Upper lobe of right lung (tissue), 1 donor: ENCODE measurements at regions not wholly inside any gene's neighbourhood (a gene's known extent, or its start where the extent isn't known, plus 50 kb on each side); places are given as distances from the start of the nearest gene placed in this dataset.

Experiments used
- ATAC-seq: fragments of 200-7000 bp; cut with Tn5 transposase; one replicate; pipeline ENCODE4 v1.9.1; 2020; ENCODE audit warnings: mild to moderate bottlenecking, moderate library complexity
- DNase-seq: peaks from one replicate; pipeline ENCODE4 v3.0.0-alpha.2; 2020
- H3K27ac ChIP-seq: fragments of 200-600 bp; one replicate; pipeline ENCODE4 v1.8.0; 2022
- H3K27me3 ChIP-seq: fragments of 200-600 bp; one replicate; pipeline ENCODE4 v1.8.0; 2022; ENCODE audit warnings: mild to moderate bottlenecking
- H3K36me3 ChIP-seq: fragments of 200-600 bp; one replicate; pipeline ENCODE4 v1.8.0; 2022
- H3K4me1 ChIP-seq: fragments of 200-600 bp; one replicate; pipeline ENCODE4 v1.8.0; 2022
- H3K4me3 ChIP-seq: fragments of 200-600 bp; one replicate; pipeline ENCODE4 v1.8.0; 2022; ENCODE audit warnings: mild to moderate bottlenecking
- H3K9me3 ChIP-seq: fragments of 200-600 bp; one replicate; pipeline ENCODE4 v1.8.0; 2022
- intact Hi-C: fragments of 100-400 bp; cut with DNase I; formaldehyde crosslinking; loops from one replicate; pipeline ENCODE4 v1.11.0; 2022
- TF ChIP-seq, protein P1 (sequence below): fragments of 200-600 bp; IDR thresholded peaks from one replicate; pipeline ENCODE4 v1.8.0; 2022; ENCODE audit warnings: antibody characterized with exemption
- donor health status: DM: no; HTN: yes; CAD: no; lungs with severe emphysema.

DNA sequence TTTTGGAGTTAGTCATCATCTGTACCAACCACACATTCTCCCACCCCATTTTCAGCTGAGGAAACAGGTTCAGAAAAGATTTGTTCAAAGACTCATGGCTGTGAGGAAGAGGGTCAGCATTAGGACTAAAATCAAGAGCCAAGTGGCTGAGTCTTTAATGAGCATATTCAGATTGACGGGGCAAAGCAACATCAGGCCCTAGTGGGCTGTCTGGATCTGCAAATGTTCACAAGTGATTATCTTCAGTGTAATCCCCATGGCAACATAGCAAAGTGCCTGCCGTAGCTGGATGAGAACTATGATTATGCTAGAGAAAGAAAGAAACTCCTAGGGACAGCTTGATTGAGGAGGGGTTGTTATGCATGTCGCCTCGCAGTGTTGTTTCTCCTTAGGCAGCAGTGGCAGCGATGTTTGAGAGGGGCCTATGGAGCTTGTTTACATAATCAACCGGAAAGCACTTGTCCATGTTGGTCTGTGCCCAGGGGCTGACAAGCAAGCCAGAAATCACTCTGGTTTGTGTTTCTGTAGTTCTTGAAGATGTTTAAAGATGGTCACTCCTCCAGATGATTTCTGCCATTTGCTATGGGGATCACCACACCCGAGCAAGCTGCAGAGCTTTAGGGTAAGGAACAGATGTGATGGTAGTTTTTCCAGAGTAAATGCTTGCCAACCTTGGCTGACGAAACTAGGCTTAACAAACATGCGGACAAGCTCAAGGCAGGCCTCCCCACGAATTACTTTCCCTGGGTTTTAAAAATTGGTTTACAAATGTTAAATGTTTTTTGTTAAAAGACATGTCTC is 124.3 kb upstream of the MLIP start:
- no peak overlapping the region for H3K27ac ChIP-seq
- no peaks in the 10 kb centered on the region for H3K4me1 ChIP-seq
- intact Hi-C loops, result no loop called here
- H3K4me3 ChIP-seq, result no peak overlapping the region
- no peaks in the 10 kb centered on the region for H3K9me3 ChIP-seq
- DNase-seq, result no peak
- TF ChIP-seq, protein P1, sequence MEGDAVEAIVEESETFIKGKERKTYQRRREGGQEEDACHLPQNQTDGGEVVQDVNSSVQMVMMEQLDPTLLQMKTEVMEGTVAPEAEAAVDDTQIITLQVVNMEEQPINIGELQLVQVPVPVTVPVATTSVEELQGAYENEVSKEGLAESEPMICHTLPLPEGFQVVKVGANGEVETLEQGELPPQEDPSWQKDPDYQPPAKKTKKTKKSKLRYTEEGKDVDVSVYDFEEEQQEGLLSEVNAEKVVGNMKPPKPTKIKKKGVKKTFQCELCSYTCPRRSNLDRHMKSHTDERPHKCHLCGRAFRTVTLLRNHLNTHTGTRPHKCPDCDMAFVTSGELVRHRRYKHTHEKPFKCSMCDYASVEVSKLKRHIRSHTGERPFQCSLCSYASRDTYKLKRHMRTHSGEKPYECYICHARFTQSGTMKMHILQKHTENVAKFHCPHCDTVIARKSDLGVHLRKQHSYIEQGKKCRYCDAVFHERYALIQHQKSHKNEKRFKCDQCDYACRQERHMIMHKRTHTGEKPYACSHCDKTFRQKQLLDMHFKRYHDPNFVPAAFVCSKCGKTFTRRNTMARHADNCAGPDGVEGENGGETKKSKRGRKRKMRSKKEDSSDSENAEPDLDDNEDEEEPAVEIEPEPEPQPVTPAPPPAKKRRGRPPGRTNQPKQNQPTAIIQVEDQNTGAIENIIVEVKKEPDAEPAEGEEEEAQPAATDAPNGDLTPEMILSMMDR, result no peak
- no peak for ATAC-seq
- no peaks in the 10 kb centered on the region for H3K36me3 ChIP-seq
- H3K27me3 ChIP-seq, result no peaks in the 10 kb centered on the region

DNA sequence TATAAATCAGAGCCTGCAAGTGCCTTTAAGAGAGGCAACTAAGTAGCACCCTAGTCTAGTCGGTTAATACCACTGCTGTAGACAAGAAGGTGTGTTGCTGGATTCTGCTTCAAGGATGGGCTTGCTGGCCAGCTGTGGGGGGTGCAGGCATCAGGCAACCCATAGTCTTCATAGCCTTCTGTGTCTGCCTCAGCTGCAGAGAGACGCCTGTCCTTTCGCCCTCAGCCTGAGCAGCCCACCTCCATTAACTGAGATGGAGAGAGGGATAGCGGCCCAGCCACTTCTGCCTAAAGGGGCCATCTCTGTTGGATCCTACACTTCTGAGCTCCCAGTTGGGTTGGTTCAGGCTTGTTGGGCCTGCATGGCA is 123.7 kb upstream of the MLIP start:
- Histone ChIP-seq H3K4me1 (no peaks in the 10 kb centered on the region), H3K27ac (no peak overlapping the region), H3K4me3 (no peak overlapping the region), H3K9me3 (no peaks in the 10 kb centered on the region), H3K27me3 (no peaks in the 10 kb centered on the region), H3K36me3 (no peaks in the 10 kb centered on the region)
- DNase-seq, result no peak
- TF ChIP-seq, protein P1, result no peak
- intact Hi-C loops, result no loop called here
- peak; percentile 33 for ATAC-seq

DNA sequence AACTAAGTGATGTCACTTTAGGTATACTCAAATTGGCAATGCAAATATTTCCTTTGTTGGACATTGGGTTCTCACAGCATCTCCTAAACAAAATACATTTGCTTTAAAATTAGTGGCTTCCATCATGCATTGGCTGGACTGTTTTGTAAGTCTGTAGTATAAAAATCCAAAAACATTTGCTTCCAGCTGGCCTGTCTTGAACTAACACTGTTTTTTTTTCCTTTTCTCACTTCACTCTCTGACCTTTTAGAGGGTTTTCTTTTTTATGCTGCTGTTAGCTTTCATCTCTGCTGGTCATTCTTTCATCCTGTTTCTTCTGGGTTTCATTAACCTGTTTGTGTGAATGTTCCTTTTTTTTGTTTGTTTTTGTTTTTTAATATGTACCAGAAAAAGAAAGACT is 121.7 kb upstream of the MLIP start:
- intact Hi-C loops, result no loop called here
- DNase-seq (no peak), ATAC-seq (no peak)
- Histone ChIP-seq H3K27me3 (no peaks in the 10 kb centered on the region), H3K36me3 (no peaks in the 10 kb centered on the region), H3K4me3 (no peak overlapping the region), H3K4me1 (no peaks in the 10 kb centered on the region), H3K27ac (no peak overlapping the region), H3K9me3 (no peaks in the 10 kb centered on the region)
- TF ChIP-seq, protein P1, result no peak

DNA sequence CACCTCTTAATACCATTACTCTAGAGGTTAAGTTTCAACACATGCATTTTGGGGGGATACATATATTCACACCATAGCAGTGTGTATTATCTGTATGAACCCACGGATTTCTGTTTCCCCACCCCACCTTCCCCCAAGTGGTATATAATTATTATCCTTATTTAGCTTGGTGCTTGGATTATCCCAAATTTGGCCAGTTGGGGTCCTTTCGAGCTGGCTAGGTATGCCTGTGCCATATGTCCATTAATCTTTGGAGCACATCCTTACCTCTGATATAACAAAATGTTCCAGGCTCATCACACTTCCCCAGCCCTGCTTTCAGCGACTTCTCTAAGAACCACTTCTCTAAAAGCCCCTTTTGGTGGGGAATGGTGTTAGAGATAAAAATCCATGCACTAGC is 118.7 kb upstream of the MLIP start:
- no peak for ATAC-seq
- TF ChIP-seq, protein P1, result no peak
- H3K36me3 ChIP-seq, result no peaks in the 10 kb centered on the region

DNA sequence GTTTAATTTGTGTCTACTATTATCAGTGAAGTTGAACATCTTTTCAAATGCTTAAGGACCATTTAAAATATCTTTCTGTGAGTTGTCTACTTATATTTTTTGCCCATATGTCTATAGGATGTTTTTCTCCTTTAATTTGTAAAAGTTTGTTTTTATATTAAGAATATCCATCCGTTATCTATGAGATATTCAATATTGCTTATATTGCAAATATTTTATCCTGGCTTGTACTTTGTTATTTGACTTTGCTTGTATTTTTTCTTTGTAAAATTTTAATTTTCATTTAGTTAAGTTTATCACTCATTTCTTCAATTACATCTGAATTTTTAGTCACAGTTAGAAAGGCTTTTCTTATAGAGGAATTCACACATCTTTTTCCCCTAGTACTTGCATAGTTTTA is 117.0 kb upstream of the MLIP start:
- Histone ChIP-seq H3K36me3 (no peaks in the 10 kb centered on the region), H3K27me3 (no peaks in the 10 kb centered on the region), H3K4me3 (no peak overlapping the region), H3K27ac (no peak overlapping the region), H3K9me3 (no peaks in the 10 kb centered on the region), H3K4me1 (no peaks in the 10 kb centered on the region)
- no peak for DNase-seq
- ATAC-seq, result no peak
- intact Hi-C loops, result no loop called here
- TF ChIP-seq, protein P1, result no peak

More for the DNA sequence above, 118.7 kb upstream of the MLIP start:
- intact Hi-C loops, result no loop called here
- Histone ChIP-seq H3K27ac (no peak overlapping the region), H3K9me3 (no peaks in the 10 kb centered on the region), H3K27me3 (no peaks in the 10 kb centered on the region), H3K4me1 (no peaks in the 10 kb centered on the region), H3K4me3 (no peak overlapping the region)
- DNase-seq, result no peak

DNA sequence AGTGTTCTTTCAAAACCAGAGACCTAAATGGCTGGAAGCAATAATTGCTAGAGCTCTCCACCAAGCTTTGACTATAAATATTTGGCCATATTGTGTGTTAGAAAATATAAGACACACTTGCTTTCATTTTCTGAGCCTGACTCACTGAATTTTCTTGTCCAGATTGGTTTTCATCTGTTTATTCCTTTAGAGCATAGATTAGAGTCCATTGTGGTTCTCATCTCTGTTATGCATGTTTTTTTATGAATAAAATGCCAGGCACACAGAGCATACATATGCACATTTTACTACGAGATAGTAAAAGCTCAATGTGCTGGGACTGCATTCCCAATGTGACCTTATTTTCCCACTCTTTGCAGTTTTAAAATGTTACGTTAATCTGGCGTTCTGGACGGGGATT is 115.3 kb upstream of the MLIP start:
- intact Hi-C loops, result no loop called here
- DNase-seq, result no peak

More for the DNA sequence above, 115.3 kb upstream of the MLIP start:
- Histone ChIP-seq H3K27me3 (no peaks in the 10 kb centered on the region), H3K4me3 (no peak overlapping the region), H3K27ac (no peak overlapping the region), H3K9me3 (no peaks in the 10 kb centered on the region), H3K36me3 (no peaks in the 10 kb centered on the region), H3K4me1 (no peaks in the 10 kb centered on the region)
- ATAC-seq, result no peak
- TF ChIP-seq, protein P1, result no peak
